ENCODE measurements at regions not wholly inside any gene's neighbourhood (a gene's known extent, or its start where the extent isn't known, plus 50 kb on each side); places are given as distances from the start of the nearest gene placed in this dataset.

- Mint-ChIP-seq H3K4me3 (no peak overlapping the region), H3K27me3 (ENCODE audit: low read depth in 3 of 3) (peaks cover 0 to 4% (median 0%) of the 10 kb centered on the region in 3 donors), H3K36me3 (peaks cover 0 to 3% (median 0%) of the 10 kb centered on the region in 3 donors), H3K4me1 (peaks cover under 1 to 70% of the 10 kb centered on the region in 2 donors), H3K27ac (no peak overlapping the region), H3K9me3 (no peaks in the 10 kb centered on the region)
- DNase-seq = no peak
Observed at GRCh38 chr9:655875-656274, 185.6 kb upstream of the DMRT1 start.

GRCh38 chr9:656926-657568 lies 184.4 kb upstream of the DMRT1 start:
- H3K4me1 Mint-ChIP-seq = peaks cover 0 to 69% of the 10 kb centered on the region in 2 donors
- peak overlapping the region in 2 of 6 donors; percentile 58 to 67 for H3K27ac Mint-ChIP-seq
- H3K9me3 Mint-ChIP-seq = no peaks in the 10 kb centered on the region
- H3K4me3 Mint-ChIP-seq = peak overlapping the region in 1 of 5 donors; percentile 25
- no peak for DNase-seq
- peaks cover 0 to 3% (median 0%) of the 10 kb centered on the region in 3 donors for H3K36me3 Mint-ChIP-seq
- H3K27me3 Mint-ChIP-seq (ENCODE audit: low read depth in 3 of 3) = peaks cover 0 to 4% (median 0%) of the 10 kb centered on the region in 3 donors

- Mint-ChIP-seq H3K27me3 (ENCODE audit: low read depth in 3 of 3) (peaks cover 0 to 4% (median 2%) of the 10 kb centered on the region in 3 donors), H3K4me1 (peaks cover 0 to 49% of the 10 kb centered on the region in 2 donors), H3K27ac (peak overlapping the region in 2 of 6 donors; percentile 46 to 56), H3K4me3 (peak overlapping the region in 2 of 5 donors; percentile 38 to 80), H3K36me3 (peaks cover 0 to 3% (median 0%) of the 10 kb centered on the region in 3 donors), H3K9me3 (no peaks in the 10 kb centered on the region)
- DNase-seq = no peak
Observed at GRCh38 chr9:659286-659685, 182.2 kb upstream of the DMRT1 start.

GRCh38 chr9:660227-660626 lies 181.3 kb upstream of the DMRT1 start:
- Mint-ChIP-seq H3K4me3 (peak overlapping the region in 4 of 5 donors; percentile 33 to 80 (median 66)), H3K4me1 (peaks cover 0 to 43% of the 10 kb centered on the region in 2 donors), H3K27ac (peak overlapping the region in 5 of 6 donors; percentile 13 to 81 (median 56)), H3K9me3 (no peaks in the 10 kb centered on the region), H3K36me3 (no peaks in the 10 kb centered on the region), H3K27me3 (ENCODE audit: low read depth in 3 of 3) (peaks cover 0 to 4% (median 2%) of the 10 kb centered on the region in 3 donors)
- peak in 2 of 3 donors; percentile 12 to 26 for DNase-seq

- Mint-ChIP-seq H3K4me1 (peaks cover 0 to 25% of the 10 kb centered on the region in 2 donors), H3K27ac (no peak overlapping the region), H3K4me3 (no peak overlapping the region), H3K36me3 (peaks cover 0 to 15% (median 0%) of the 10 kb centered on the region in 3 donors), H3K27me3 (ENCODE audit: low read depth in 3 of 3) (peaks cover 0 to 8% (median 6%) of the 10 kb centered on the region in 3 donors), H3K9me3 (peaks cover 0 to 2% (median 0%) of the 10 kb centered on the region in 6 donors)
- DNase-seq = no peak
Observed at GRCh38 chr9:663541-663940, 178.0 kb upstream of the DMRT1 start.

- no peak overlapping the region for H3K27ac Mint-ChIP-seq
- H3K4me1 Mint-ChIP-seq = peaks cover 0 to 13% of the 10 kb centered on the region in 2 donors
- no peak for DNase-seq
- peaks cover 3 to 17% (median 7%) of the 10 kb centered on the region in 6 donors for H3K9me3 Mint-ChIP-seq
- peaks cover 0 to 19% (median 7%) of the 10 kb centered on the region in 3 donors for H3K36me3 Mint-ChIP-seq
- no peak overlapping the region for H3K4me3 Mint-ChIP-seq
- peaks cover 0 to 7% (median 5%) of the 10 kb centered on the region in 3 donors for H3K27me3 Mint-ChIP-seq (ENCODE audit: low read depth in 3 of 3)
Observed at GRCh38 chr9:665296-665695, 176.2 kb upstream of the DMRT1 start.

GRCh38 chr9:671997-672396 lies 169.5 kb upstream of the DMRT1 start:
- H3K27me3 Mint-ChIP-seq (ENCODE audit: low read depth in 3 of 3) = peaks cover 3 to 10% (median 5%) of the 10 kb centered on the region in 3 donors
- H3K36me3 Mint-ChIP-seq = peaks cover 0 to 14% (median 7%) of the 10 kb centered on the region in 3 donors
- DNase-seq = no peak
- no peak overlapping the region for H3K4me3 Mint-ChIP-seq
- no peak overlapping the region for H3K27ac Mint-ChIP-seq
- peaks cover under 1 to 23% of the 10 kb centered on the region in 2 donors for H3K4me1 Mint-ChIP-seq
- peaks cover 3 to 18% (median 7%) of the 10 kb centered on the region in 6 donors for H3K9me3 Mint-ChIP-seq

- Mint-ChIP-seq H3K27me3 (ENCODE audit: low read depth in 3 of 3) (peaks cover 2 to 9% (median 3%) of the 10 kb centered on the region in 3 donors), H3K27ac (no peak overlapping the region), H3K4me3 (no peak overlapping the region), H3K9me3 (peaks cover 3 to 18% (median 7%) of the 10 kb centered on the region in 6 donors), H3K4me1 (peaks cover 8 to 32% of the 10 kb centered on the region in 2 donors), H3K36me3 (peaks cover 0 to 10% (median 7%) of the 10 kb centered on the region in 3 donors)
- no peak for DNase-seq
Observed at GRCh38 chr9:672851-673250, 168.6 kb upstream of the DMRT1 start.

GRCh38 chr9:673264-673965 lies 168.1 kb upstream of the DMRT1 start:
- H3K27me3 Mint-ChIP-seq (ENCODE audit: low read depth in 3 of 3) = peaks cover 2 to 8% (median 3%) of the 10 kb centered on the region in 3 donors
- H3K4me3 Mint-ChIP-seq = no peak overlapping the region
- DNase-seq = no peak
- no peak overlapping the region for H3K27ac Mint-ChIP-seq
- peaks cover 3 to 18% (median 7%) of the 10 kb centered on the region in 6 donors for H3K9me3 Mint-ChIP-seq
- peaks cover 10 to 36% of the 10 kb centered on the region in 2 donors for H3K4me1 Mint-ChIP-seq
- H3K36me3 Mint-ChIP-seq = peaks cover 0 to 7% (median 5%) of the 10 kb centered on the region in 3 donors

- H3K27ac Mint-ChIP-seq = peak overlapping the region in 1 of 6 donors; percentile 7
- DNase-seq = no peak
- H3K9me3 Mint-ChIP-seq = peaks cover 1 to 14% (median 6%) of the 10 kb centered on the region in 6 donors
- peaks cover 2 to 8% (median 3%) of the 10 kb centered on the region in 3 donors for H3K27me3 Mint-ChIP-seq (ENCODE audit: low read depth in 3 of 3)
- H3K4me3 Mint-ChIP-seq = peak overlapping the region in 2 of 5 donors; percentile 36
- peaks cover 10 to 36% of the 10 kb centered on the region in 2 donors for H3K4me1 Mint-ChIP-seq
- H3K36me3 Mint-ChIP-seq = peaks cover 0 to 5% (median 4%) of the 10 kb centered on the region in 3 donors
Observed at GRCh38 chr9:673966-674526, 167.5 kb upstream of the DMRT1 start.

GRCh38 chr9:675697-676370 lies 165.7 kb upstream of the DMRT1 start:
- Mint-ChIP-seq H3K27ac (peak overlapping the region in 2 of 6 donors; percentile 18 to 22), H3K4me3 (no peak overlapping the region)

GRCh38 chr9:676780-677438 lies 164.6 kb upstream of the DMRT1 start:
- peaks cover 2% of the 10 kb centered on the region in 3 donors for H3K27me3 Mint-ChIP-seq (ENCODE audit: low read depth in 3 of 3)
- H3K4me1 Mint-ChIP-seq = peaks cover 10 to 36% of the 10 kb centered on the region in 2 donors
- H3K4me3 Mint-ChIP-seq = peak overlapping the region; percentile 77 to 88 (median 81)
- no peaks in the 10 kb centered on the region for H3K9me3 Mint-ChIP-seq
- DNase-seq = no peak
- peak overlapping the region in 2 of 6 donors; percentile 59 to 75 for H3K27ac Mint-ChIP-seq
- no peaks in the 10 kb centered on the region for H3K36me3 Mint-ChIP-seq

More at GRCh38 chr9:675697-676370, 165.7 kb upstream of the DMRT1 start:
- Mint-ChIP-seq H3K27me3 (ENCODE audit: low read depth in 3 of 3) (peaks cover 2 to 3% (median 3%) of the 10 kb centered on the region in 3 donors), H3K4me1 (peaks cover 10 to 36% of the 10 kb centered on the region in 2 donors), H3K9me3 (no peaks in the 10 kb centered on the region), H3K36me3 (no peaks in the 10 kb centered on the region)
- no peak for DNase-seq

Measured in immature natural killer cell (primary cell).